H1 (cell line): ENCODE measurements at regions not wholly inside any gene's neighbourhood (a gene's known extent, or its start where the extent isn't known, plus 50 kb on each side); places are given as distances from the start of the nearest gene placed in this dataset.

ENCODE experiments used
- CTCF ChIA-PET: fragments of 300-600 bp; sonication (Branson Sonifier 250); formaldehyde crosslinking; loops from one replicate; lab custom pipeline; 2021; ENCODE audit not compliant: partially characterized antibody; lab: Charles Lee
- POLR2A ChIA-PET: fragments of 300-600 bp; sonication (Branson Sonifier 250); formaldehyde crosslinking; loops from one replicate; lab custom pipeline; 2021; ENCODE audit warnings: inconsistent platforms; ENCODE audit not compliant: partially characterized antibody; lab: Charles Lee
- DNase-seq, 2 experiments: peaks; one replicate each; pipeline versions ENCODE4 v3.0.0 to v3.0.0-alpha.2; 2010 to 2022; ENCODE audit warnings: low spot score in 2 of 2, low read depth in 1 of 2, mixed read lengths in 1 of 2
- FAIRE-seq: peaks from 2 replicates; lab custom pipeline; 2011; peaks lifted over from hg19 to GRCh38; lab: Jason Lieb, UNC
- H2AFZ ChIP-seq: 2 replicates; pipeline ENCODE4 v1.8.1; 2012; ENCODE audit warnings: low read length, inconsistent platforms
- H2AK5ac ChIP-seq: 2 replicates; pipeline ENCODE4 v1.6.1; 2013; ENCODE audit warnings: low read depth, low read length
- H2BK120ac ChIP-seq: replicated peaks from 2 replicates; pipeline ENCODE3; 2013; ENCODE audit warnings: low read depth, low read length, inconsistent platforms
- H2BK12ac ChIP-seq: 2 replicates; pipeline ENCODE4 v1.6.1; 2013; ENCODE audit warnings: low read depth, low read length
- H2BK15ac ChIP-seq: 2 replicates; pipeline ENCODE4 v1.6.1; 2013; ENCODE audit warnings: low read length
- H2BK20ac ChIP-seq: 2 replicates; pipeline ENCODE4 v1.6.1; 2013; ENCODE audit warnings: low read length
- H2BK5ac ChIP-seq: 2 replicates; pipeline ENCODE4 v1.6.1; 2013; ENCODE audit warnings: low read depth, low read length
- H3K14ac ChIP-seq: 2 replicates; pipeline ENCODE4 v1.6.1; 2013; ENCODE audit warnings: inconsistent platforms; ENCODE audit not compliant: insufficient read length
- H3K18ac ChIP-seq: 2 replicates; pipeline ENCODE4 v1.6.1; 2013; ENCODE audit warnings: low read length; ENCODE audit errors: extremely low read depth
- H3K23ac ChIP-seq: 2 replicates; pipeline ENCODE4 v1.6.1; 2013; ENCODE audit warnings: inconsistent platforms; ENCODE audit not compliant: insufficient read length
- H3K23me2 ChIP-seq: 2 replicates; pipeline ENCODE4 v1.6.1; 2013; ENCODE audit warnings: low read depth, low read length
- H3K27ac ChIP-seq: 2 replicates; pipeline ENCODE4 v1.6.1; 2011; ENCODE audit warnings: low read depth, low read length, inconsistent platforms
- H3K27me3 ChIP-seq, 4 experiments: replicated peaks in 1 of 4; 1 replicate in 1 of 4; 2 replicates in 3 of 4; pipeline versions ENCODE4 v1.6.1 to v1.8.1; 2011 to 2013; ENCODE audit warnings: low read length in 3 of 4, mild to moderate bottlenecking in 3 of 4, inconsistent platforms in 2 of 4, mixed read lengths in 2 of 4, moderate library complexity in 1 of 4; ENCODE audit not compliant: control insufficient read depth in 3 of 4, insufficient read depth in 3 of 4; ENCODE audit errors: extremely low read depth in 1 of 4
- H3K36me3 ChIP-seq, 4 experiments: 2 replicates each; pipeline versions ENCODE4 v1.6.1 to v1.8.1; 2011 to 2013; ENCODE audit warnings: mild to moderate bottlenecking in 4 of 4, low read length in 3 of 4, moderate library complexity in 2 of 4, control low read depth in 1 of 4, inconsistent platforms in 1 of 4; ENCODE audit not compliant: insufficient read depth in 4 of 4, control insufficient read depth in 2 of 4
- H3K4ac ChIP-seq: replicated peaks from 2 replicates; pipeline ENCODE3; 2013; ENCODE audit warnings: low read length, low read depth, mixed read lengths, inconsistent platforms; ENCODE audit not compliant: insufficient read length
- H3K4me1 ChIP-seq, 4 experiments: replicated peaks in 1 of 4; 1 replicate in 1 of 4; 2 replicates in 3 of 4; pipeline versions ENCODE4 v1.6.1 to v1.8.1; 2011 to 2013; ENCODE audit warnings: low read length in 3 of 4, inconsistent platforms in 2 of 4, mixed read lengths in 1 of 4; ENCODE audit not compliant: insufficient read depth in 4 of 4, control insufficient read depth in 3 of 4
- H3K4me2 ChIP-seq, 2 experiments: 2 replicates each; pipeline versions ENCODE4 v1.6.1 to v1.8.1; 2011 to 2013; ENCODE audit warnings: low read depth in 2 of 2, low read length in 2 of 2, control low read depth in 1 of 2, inconsistent platforms in 1 of 2, mild to moderate bottlenecking in 1 of 2; ENCODE audit not compliant: insufficient read depth in 1 of 2
- H3K4me3 ChIP-seq, 4 experiments: fragments of 200-600, 300-600 bp in 1 of 4; sonication (generic), shearing (Covaris generic), sonication (Bioruptor Twin) in 1 of 4; 2 replicates each; pipeline versions ENCODE4 v1.5.1 to v1.8.1; 2011 to 2016; ENCODE audit warnings: low read length in 4 of 4, low read depth in 3 of 4, control low read depth in 2 of 4, inconsistent platforms in 2 of 4, mild to moderate bottlenecking in 2 of 4, mixed read lengths in 1 of 4, moderate library complexity in 1 of 4; ENCODE audit not compliant: insufficient read depth in 2 of 4; ENCODE audit errors: extremely low read depth in 1 of 4
- H3K56ac ChIP-seq: replicated peaks from 2 replicates; pipeline ENCODE3; 2013; ENCODE audit warnings: low read depth, mild to moderate bottlenecking, mixed read lengths, low read length, inconsistent platforms; ENCODE audit not compliant: insufficient read length
- H3K79me1 ChIP-seq: 2 replicates; pipeline ENCODE4 v1.6.1; 2013; ENCODE audit warnings: low read depth, low read length, control low read depth
- H3K79me2 ChIP-seq, 2 experiments: 2 replicates each; pipeline versions ENCODE4 v1.6.1 to v1.8.1; 2012 to 2013; ENCODE audit warnings: low read length in 2 of 2, mild to moderate bottlenecking in 2 of 2, inconsistent platforms in 1 of 2; ENCODE audit not compliant: insufficient read depth in 2 of 2, control insufficient read depth in 1 of 2
- H3K9ac ChIP-seq, 4 experiments: replicated peaks in 1 of 4; 1 replicate in 1 of 4; 2 replicates in 3 of 4; pipeline versions ENCODE4 v1.6.1 to v1.8.1; 2011 to 2013; ENCODE audit warnings: low read depth in 3 of 4, low read length in 3 of 4, control low read depth in 2 of 4, mild to moderate bottlenecking in 2 of 4, moderate library complexity in 2 of 4, inconsistent platforms in 1 of 4; ENCODE audit errors: extremely low read depth in 1 of 4
- H3K9me3 ChIP-seq, 2 experiments: 2 replicates each; pipeline versions ENCODE4 v1.6.1 to v1.8.1; 2012 to 2013; ENCODE audit warnings: mild to moderate bottlenecking in 2 of 2, moderate library complexity in 2 of 2, control low read depth in 1 of 2, inconsistent platforms in 1 of 2, low read depth in 1 of 2, low read length in 1 of 2, mixed read lengths in 1 of 2; ENCODE audit not compliant: insufficient read depth in 2 of 2
- H4K20me1 ChIP-seq, 2 experiments: replicated peaks in 1 of 2; 2 replicates each; pipeline versions ENCODE3 to v1.8.1; 2011 to 2013; ENCODE audit warnings: inconsistent platforms in 2 of 2, low read length in 2 of 2, mild to moderate bottlenecking in 1 of 2; ENCODE audit not compliant: insufficient read depth in 2 of 2, control insufficient read depth in 1 of 2
- H4K5ac ChIP-seq: 2 replicates; pipeline ENCODE4 v1.6.1; 2013; ENCODE audit warnings: low read length, low read depth, mixed read lengths, inconsistent platforms; ENCODE audit not compliant: insufficient read length
- H4K8ac ChIP-seq: 2 replicates; pipeline ENCODE4 v1.8.0; 2013; ENCODE audit warnings: mild to moderate bottlenecking, moderate library complexity, low read length, inconsistent platforms; ENCODE audit not compliant: insufficient read depth; ENCODE audit errors: extremely low read depth
- H4K91ac ChIP-seq: replicated peaks from 2 replicates; pipeline ENCODE3; 2013; ENCODE audit warnings: low read length, mixed read lengths, inconsistent platforms; ENCODE audit not compliant: insufficient read length
- ASH2L ChIP-seq: fragments of 200-600, 300-600 bp; sonication (generic); IDR thresholded peaks from one replicate; pipeline ENCODE4 v1.7.1; 2017; ENCODE audit warnings: low read length
- ZNF274 ChIP-seq: IDR thresholded peaks from 2 replicates; pipeline ENCODE4 v1.7.0; 2012; ENCODE audit warnings: low read length, borderline replicate concordance; ENCODE audit errors: extremely low read depth
- WGBS, 2 experiments: shearing (Covaris generic) in 1 of 2; methylation state at CpG; one replicate each; pipeline versions ENCODE4 v1.1.6 to v1.1.7; 2013 to 2015; ENCODE audit warnings: low lambda C conversion rate in 2 of 2, mixed read lengths in 2 of 2, inconsistent platforms in 1 of 2, low coverage in 1 of 2, missing lambda C conversion rate in 1 of 2; ENCODE audit not compliant: insufficient replicate concordance in 2 of 2, insufficient coverage in 1 of 2, insufficient read length in 1 of 2; ENCODE audit errors: extremely low coverage in 1 of 2, missing lambda C conversion rate in 1 of 2; 5-methylcytosine and 5-hydroxymethylcytosine counted together

DNA sequence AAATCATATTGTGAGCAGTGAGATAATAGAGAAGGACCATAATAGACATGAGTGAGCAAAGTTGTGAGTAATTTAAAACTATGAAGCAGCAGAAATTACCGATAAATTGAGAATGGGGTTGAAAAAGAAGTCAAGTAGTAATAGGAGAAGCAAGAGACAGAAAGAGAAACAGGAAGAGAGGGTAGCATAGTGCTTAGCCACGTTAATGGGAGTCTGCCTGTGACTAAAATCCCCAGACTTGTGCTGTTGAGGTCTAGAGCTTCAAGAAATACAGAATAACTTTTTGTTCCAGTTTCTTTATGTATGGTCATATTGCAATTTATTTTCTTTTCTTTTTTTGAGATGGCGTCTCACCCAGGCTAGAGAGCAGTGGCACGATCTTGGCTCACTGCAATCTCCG, 368.7 kb downstream of the METTL15 start:
- Histone ChIP-seq H3K4me3 (no peak overlapping the region), H4K8ac (no peak overlapping the region), H3K56ac (no peak overlapping the region), H3K14ac (no peak overlapping the region), H2BK120ac (no peak overlapping the region), H3K4me2 (no peak overlapping the region), H3K27ac (no peak overlapping the region), H3K9me3 (no peaks in the 10 kb centered on the region), H3K27me3 (no peaks in the 10 kb centered on the region), H3K79me2 (no peaks in the 10 kb centered on the region), H2BK5ac (no peak overlapping the region), H3K9ac (no peak overlapping the region), H3K18ac (no peak overlapping the region), H4K20me1 (no peaks in the 10 kb centered on the region), H2BK12ac (no peak overlapping the region), H3K23me2 (no peaks in the 10 kb centered on the region), H2AFZ (no peak overlapping the region), H2BK20ac (no peak overlapping the region), H3K4ac (no peak overlapping the region), H4K5ac (no peak overlapping the region), H2BK15ac (no peak overlapping the region), H3K4me1 (peaks cover 0 to 11% (median under 1%) of the 10 kb centered on the region in 4 experiments; a peak in 1 of 7 replicates), H3K79me1 (no peaks in the 10 kb centered on the region), H2AK5ac (no peak overlapping the region), H3K36me3 (no peaks in the 10 kb centered on the region), H3K23ac (no peak overlapping the region), H4K91ac (no peak overlapping the region)
- ChIA-PET POLR2A (interaction anchor here (1.4 kb wide), 1 partner anchor 11 kb away, joined by 3 read pairs; no protein-coding TSS in a partner anchor), CTCF (interaction anchor here (1.0 kb wide), 1 partner anchor 165 kb away, joined by 3 read pairs; no protein-coding TSS in a partner anchor)
- DNase-seq: no peak
- no peak for TF ChIP-seq ZNF274
- no peak for TF ChIP-seq ASH2L
- WGBS, 2 experiments: 96% methylated on average over 4 of the region's 5 CpGs; no CpG with 5 or more reads in 1 of the 2 experiments
- no peak for FAIRE-seq
